ENCODE measurements at regions not wholly inside any gene's neighbourhood (a gene's known extent, or its start where the extent isn't known, plus 50 kb on each side); places are given as distances from the start of the nearest gene placed in this dataset.

DNA sequence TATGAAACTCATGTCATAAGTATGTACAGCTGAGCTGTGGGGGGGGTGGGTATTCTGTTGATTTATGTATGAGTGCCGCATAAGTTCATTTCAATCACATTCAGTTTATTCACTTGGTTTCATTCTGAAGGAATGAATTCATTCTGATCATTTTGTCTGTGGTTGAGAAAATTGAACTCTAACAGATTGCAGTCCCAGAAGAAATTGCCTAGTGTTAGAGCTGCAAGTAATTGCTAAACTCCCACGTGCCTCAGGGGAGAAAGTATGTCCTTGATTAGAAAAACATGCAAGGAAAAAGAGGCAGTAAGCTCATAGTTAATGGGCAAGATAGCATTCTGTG is 442.4 kb upstream of the MGAT4C start:
- TF ChIP-seq, protein P1, sequence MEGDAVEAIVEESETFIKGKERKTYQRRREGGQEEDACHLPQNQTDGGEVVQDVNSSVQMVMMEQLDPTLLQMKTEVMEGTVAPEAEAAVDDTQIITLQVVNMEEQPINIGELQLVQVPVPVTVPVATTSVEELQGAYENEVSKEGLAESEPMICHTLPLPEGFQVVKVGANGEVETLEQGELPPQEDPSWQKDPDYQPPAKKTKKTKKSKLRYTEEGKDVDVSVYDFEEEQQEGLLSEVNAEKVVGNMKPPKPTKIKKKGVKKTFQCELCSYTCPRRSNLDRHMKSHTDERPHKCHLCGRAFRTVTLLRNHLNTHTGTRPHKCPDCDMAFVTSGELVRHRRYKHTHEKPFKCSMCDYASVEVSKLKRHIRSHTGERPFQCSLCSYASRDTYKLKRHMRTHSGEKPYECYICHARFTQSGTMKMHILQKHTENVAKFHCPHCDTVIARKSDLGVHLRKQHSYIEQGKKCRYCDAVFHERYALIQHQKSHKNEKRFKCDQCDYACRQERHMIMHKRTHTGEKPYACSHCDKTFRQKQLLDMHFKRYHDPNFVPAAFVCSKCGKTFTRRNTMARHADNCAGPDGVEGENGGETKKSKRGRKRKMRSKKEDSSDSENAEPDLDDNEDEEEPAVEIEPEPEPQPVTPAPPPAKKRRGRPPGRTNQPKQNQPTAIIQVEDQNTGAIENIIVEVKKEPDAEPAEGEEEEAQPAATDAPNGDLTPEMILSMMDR (IDR thresholded peaks at IDR 0.05): no peak
- intact Hi-C loops (cut with micrococcal nuclease): no loop called here
- no peak overlapping the region for H3K27ac ChIP-seq (ENCODE audit: low read length)
- H3K27me3 ChIP-seq (ENCODE audit: control insufficient read depth, insufficient read depth, low read length): no peaks in the 10 kb centered on the region
- H3K27me3 Mint-ChIP-seq (ENCODE audit: low read depth in 2 of 2): no peaks in the 10 kb centered on the region
- WGBS (ENCODE audit: insufficient coverage): 40% methylated on average over 1 of the region's 2 CpGs
- peaks cover 7% of the 10 kb centered on the region for H3K36me3 Mint-ChIP-seq
- no peak overlapping the region for H3K4me3 ChIP-seq (ENCODE audit: low read length)
- ATAC-seq (no peak), DNase-seq (no peak)
- no peaks in the 10 kb centered on the region for H3K4me1 Mint-ChIP-seq
- no peaks in the 10 kb centered on the region for H3K4me1 ChIP-seq (ENCODE audit: control insufficient read depth, insufficient read depth, low read length)
- peaks cover 0 to 20% of the 10 kb centered on the region in 2 donors for H3K9me3 Mint-ChIP-seq
- H3K9me3 ChIP-seq (ENCODE audit: control insufficient read depth, insufficient read depth, low read length): no peaks in the 10 kb centered on the region
- H3K36me3 ChIP-seq (ENCODE audit: control insufficient read depth, insufficient read depth, low read length): no peaks in the 10 kb centered on the region
- no peak overlapping the region for H3K4me3 Mint-ChIP-seq
- no peak overlapping the region for H3K27ac Mint-ChIP-seq

DNA sequence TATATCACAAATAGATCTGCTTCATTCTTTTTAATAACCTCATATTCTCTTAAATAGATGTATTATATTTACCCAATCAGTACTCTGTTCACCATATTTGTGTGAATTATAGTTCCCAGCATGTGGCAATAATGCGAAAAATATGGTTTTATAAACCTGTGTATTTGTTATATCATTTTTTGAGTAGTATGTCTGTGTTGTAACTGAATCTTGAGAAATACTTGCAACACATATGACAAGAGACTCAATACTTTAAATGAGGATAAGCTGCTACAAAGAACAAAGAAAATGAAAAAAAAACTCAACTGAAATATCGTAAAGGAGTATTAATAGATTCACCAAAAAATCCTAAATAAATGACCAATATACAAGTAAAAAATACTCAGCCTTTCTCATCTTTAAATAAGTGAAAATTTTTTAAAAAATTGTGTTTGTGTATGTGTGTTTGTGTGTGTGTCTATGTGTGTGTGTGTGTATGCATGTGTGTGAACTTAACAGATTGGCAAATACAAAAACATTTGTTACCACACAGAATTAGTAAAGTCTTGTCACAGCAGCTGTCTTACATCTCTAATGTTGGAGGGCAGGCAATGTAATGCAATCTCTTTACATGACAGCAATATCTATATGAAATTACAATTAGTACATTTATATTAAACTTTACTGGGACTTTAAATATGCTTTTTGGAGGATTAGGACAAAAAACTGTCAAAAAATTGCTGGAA is 441.9 kb upstream of the MGAT4C start:
- no peaks in the 10 kb centered on the region for H3K36me3 ChIP-seq (ENCODE audit: control insufficient read depth, insufficient read depth, low read length)
- no peak for DNase-seq
- H3K4me3 Mint-ChIP-seq: no peak overlapping the region
- TF ChIP-seq, protein P1 (IDR thresholded peaks at IDR 0.05): no peak
- H3K27ac ChIP-seq (ENCODE audit: low read length): no peak overlapping the region
- no peaks in the 10 kb centered on the region for H3K4me1 Mint-ChIP-seq
- peaks cover 0 to 20% of the 10 kb centered on the region in 2 donors for H3K9me3 Mint-ChIP-seq
- intact Hi-C loops (cut with micrococcal nuclease): no loop called here
- H3K9me3 ChIP-seq (ENCODE audit: control insufficient read depth, insufficient read depth, low read length): no peaks in the 10 kb centered on the region
- no peaks in the 10 kb centered on the region for H3K27me3 Mint-ChIP-seq (ENCODE audit: low read depth in 2 of 2)
- no peak overlapping the region for H3K27ac Mint-ChIP-seq
- H3K27me3 ChIP-seq (ENCODE audit: control insufficient read depth, insufficient read depth, low read length): no peaks in the 10 kb centered on the region
- WGBS (ENCODE audit: insufficient coverage): no CpG with 5 or more reads among the region's 2 CpGs
- H3K4me1 ChIP-seq (ENCODE audit: control insufficient read depth, insufficient read depth, low read length): no peaks in the 10 kb centered on the region
- no peak overlapping the region for H3K4me3 ChIP-seq (ENCODE audit: low read length)
- H3K36me3 Mint-ChIP-seq: peaks cover 6% of the 10 kb centered on the region
- no peak for ATAC-seq

DNA sequence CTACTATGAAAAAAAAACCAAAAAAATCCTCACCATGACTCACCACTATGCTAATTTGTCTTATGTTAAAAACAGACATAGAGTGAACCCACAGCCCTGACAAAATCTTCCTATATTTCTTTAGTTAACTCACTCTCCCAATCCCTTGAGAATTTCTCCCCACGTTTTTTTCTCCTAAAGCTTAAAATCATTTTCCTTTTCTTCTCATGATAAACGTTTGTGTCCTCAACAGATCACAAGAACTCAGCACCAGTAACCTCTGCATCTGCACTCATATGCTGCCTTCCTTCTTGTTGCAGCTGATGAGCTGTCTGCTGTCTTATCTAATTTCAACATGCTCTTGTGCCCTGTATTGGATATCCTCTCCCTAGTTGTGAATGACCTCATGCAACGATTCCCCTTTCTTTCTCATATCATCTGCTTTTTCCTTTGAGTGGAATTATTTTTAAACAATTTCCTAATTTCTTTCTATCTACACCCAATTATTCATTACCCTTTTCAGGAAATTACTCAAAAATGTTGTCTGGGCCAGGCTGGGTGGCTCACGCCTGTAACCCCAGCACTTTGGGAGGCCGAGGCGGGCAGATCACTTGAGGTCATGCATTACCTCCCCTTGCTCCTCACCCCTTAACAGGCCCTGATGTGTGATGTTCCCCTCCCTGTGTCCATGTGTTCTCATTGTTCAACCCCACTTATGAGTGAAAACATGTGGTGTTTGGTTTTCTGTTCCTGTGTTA is 427.5 kb upstream of the MGAT4C start:
- peaks cover 16 to 18% of the 10 kb centered on the region in 2 donors for H3K9me3 Mint-ChIP-seq
- H3K4me3 ChIP-seq (ENCODE audit: low read length): no peak overlapping the region
- DNase-seq (no peak), ATAC-seq (no peak)
- no peaks in the 10 kb centered on the region for H3K27me3 Mint-ChIP-seq (ENCODE audit: low read depth in 2 of 2)
- TF ChIP-seq, protein P1 (IDR thresholded peaks at IDR 0.05): no peak
- no peak overlapping the region for H3K4me3 Mint-ChIP-seq
- no peaks in the 10 kb centered on the region for H3K4me1 ChIP-seq (ENCODE audit: control insufficient read depth, insufficient read depth, low read length)
- no peaks in the 10 kb centered on the region for H3K4me1 Mint-ChIP-seq
- no peak overlapping the region for H3K27ac Mint-ChIP-seq
- H3K9me3 ChIP-seq (ENCODE audit: control insufficient read depth, insufficient read depth, low read length): no peaks in the 10 kb centered on the region
- intact Hi-C loops (cut with micrococcal nuclease): no loop called here
- H3K27me3 ChIP-seq (ENCODE audit: control insufficient read depth, insufficient read depth, low read length): no peaks in the 10 kb centered on the region
- H3K36me3 ChIP-seq (ENCODE audit: control insufficient read depth, insufficient read depth, low read length): no peaks in the 10 kb centered on the region
- no peaks in the 10 kb centered on the region for H3K36me3 Mint-ChIP-seq
- H3K27ac ChIP-seq (ENCODE audit: low read length): no peak overlapping the region
- WGBS (ENCODE audit: insufficient coverage): 61% methylated on average over 6 of the region's 6 CpGs
